ENCODE measurements at regions not wholly inside any gene's neighbourhood (a gene's known extent, or its start where the extent isn't known, plus 50 kb on each side); places are given as distances from the start of the nearest gene placed in this dataset.
A peak's percentile ranks its signal among the peaks of the same experiment; 100 is the strongest.

GRCh38 chr2:102967451-102967850, 205.6 kb downstream of the TMEM182 start:
- DNase-seq (ENCODE audit: low spot score): no peak

DNA sequence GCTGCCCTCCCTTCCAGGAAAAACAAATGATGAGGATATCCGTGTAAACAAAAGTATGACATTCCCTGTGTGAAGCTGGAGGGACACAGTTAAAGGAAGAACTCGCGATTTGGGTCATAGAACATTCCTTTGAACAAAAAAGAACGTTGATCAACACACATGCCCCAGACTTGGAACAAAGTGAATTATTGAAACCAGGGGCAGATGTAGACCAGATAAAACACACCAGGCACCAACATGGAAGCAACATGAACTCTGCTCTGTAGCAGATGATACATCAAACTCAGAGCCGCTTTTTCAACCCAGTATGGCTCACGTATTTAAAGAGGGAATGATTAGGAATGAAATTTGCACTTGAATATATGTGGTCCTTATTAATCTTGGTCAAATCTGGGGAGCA, 206.5 kb downstream of the TMEM182 start:
- DNase-seq (ENCODE audit: low spot score): no peak

DNA sequence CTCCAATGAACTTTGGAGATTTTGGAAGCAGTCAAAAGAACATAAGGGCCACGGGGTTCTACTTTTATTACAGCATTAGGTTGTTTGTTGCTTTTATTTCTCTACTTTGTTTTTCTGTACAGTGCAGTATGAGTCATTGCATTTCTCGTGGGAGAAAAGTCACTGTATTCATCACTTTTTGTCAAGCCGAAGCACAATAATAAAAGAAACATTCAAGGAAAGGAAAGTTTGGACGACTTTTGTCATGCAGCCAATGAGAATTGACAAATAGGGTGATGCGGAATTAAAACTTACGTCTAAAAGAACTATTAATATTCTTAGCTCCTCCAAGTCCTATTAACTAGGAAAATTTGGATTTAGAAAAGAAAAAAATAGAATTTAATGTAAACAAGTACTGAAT, 209.9 kb downstream of the TMEM182 start:
- no peak for DNase-seq (ENCODE audit: low spot score)

- peak; percentile 25 for DNase-seq (ENCODE audit: low spot score)
Measured at GRCh38 chr2:102975996-102976975, 214.5 kb downstream of the TMEM182 start.

DNA sequence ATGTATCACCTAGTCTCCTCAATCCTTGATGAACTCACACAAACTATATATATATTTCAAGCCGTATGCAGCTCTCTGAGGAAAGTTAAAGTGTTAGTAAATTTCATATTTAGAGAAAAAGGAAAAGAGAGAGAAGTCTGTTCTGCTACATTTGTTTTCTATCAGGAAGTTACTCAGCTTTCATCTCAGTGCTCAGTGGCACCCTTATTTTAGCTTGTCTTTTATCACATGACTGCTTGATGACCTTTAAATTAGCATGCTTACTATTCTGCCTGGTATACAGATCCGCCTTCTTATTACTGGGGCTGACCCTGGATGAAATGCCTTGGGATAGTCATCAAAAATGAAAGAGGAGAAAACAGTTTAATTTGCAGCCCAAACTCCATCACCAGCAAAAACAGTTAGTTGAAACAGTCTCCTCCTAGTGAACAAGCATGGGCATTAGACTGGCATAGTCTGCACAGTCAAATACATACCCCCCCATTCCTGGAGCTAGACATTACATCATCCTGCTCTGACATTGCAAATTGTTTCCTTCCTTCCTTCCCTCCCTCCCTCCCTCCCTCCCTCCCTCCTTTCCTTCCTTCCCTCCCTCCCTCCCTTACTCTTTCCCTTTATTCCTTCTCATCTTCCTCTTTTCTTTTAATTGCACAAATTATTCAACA, 215.7 kb downstream of the TMEM182 start:
- DNase-seq (ENCODE audit: low spot score): no peak

- no peak for DNase-seq (ENCODE audit: low spot score)
Measured at GRCh38 chr2:102978091-102978490, 216.3 kb downstream of the TMEM182 start.

GRCh38 chr2:102979429-102979828, 217.6 kb downstream of the TMEM182 start:
- DNase-seq (ENCODE audit: low spot score): no peak

DNA sequence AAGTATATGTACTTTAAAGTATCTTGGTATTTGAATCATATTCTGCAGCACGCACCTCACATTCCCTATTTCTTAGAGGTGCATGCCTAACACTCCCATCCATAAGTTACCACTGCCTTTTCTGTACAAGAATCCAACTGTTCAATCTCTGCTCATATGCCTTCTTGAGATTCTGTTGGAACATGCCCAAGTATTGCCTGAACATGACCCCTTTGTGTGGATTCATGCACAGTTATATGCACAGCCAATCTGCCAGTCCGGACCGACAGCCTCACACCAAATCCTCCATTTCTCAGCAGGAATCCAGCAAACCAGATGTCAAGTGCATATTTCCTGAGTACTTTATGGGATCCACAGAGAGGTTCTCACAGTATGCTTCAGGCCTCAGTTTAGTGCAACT, 222.0 kb downstream of the TMEM182 start:
- no peak for DNase-seq (ENCODE audit: low spot score)

DNA sequence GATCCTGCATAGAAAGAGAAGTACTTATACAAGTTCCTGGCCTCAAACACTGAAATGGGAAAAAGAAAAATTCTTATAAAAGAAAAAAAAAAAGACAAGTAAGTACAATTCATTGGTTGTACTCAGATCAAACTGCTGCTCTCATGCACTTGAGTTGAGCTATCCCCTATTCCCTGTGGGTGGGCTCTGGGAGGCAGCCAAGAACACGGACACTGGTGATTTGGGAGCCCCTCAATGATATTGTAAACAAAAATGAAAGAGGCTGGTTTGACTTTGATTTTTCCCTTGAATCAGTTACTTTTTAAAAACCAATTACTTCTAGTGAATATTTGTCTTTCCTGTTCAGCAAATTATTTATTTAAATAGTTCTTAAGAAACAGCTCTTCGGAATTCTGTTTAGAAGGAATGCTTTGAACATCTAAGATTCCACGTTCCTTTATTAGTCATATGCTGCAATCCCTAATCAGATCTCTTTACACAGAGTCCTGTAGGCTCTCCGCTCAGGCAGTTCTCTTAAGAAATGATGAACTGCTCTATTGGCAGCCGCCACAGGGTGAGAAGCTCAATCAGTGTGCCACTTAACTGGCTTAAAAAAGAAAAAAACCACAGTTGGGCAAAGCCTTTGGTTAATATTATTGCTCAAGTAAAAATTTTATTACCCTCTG, 225.1 kb downstream of the TMEM182 start:
- DNase-seq (ENCODE audit: low spot score): no peak

- DNase-seq (ENCODE audit: low spot score): no peak
Measured at GRCh38 chr2:102992607-102993006, 230.8 kb downstream of the TMEM182 start.

DNA sequence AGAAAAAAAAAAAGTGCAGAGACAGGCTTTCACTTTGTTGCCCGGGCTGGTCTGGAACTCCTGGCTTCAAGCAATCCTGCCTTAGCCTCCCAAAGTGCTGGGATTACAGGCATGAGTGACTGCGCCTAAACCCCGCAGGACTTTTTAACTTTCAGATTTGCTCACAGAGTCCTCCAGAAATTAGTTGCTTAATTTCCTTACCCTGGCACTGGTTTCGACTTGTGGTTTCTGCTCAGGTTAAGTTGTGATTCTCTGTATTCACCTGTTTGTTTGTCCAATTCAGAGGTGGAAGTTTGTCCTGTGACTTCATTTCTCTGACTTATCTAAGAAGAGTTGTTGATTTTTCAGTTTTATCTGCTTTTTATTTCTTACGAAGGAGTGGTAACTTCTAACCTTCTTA, 238.1 kb downstream of the TMEM182 start:
- no peak for DNase-seq (ENCODE audit: low spot score)

DNA sequence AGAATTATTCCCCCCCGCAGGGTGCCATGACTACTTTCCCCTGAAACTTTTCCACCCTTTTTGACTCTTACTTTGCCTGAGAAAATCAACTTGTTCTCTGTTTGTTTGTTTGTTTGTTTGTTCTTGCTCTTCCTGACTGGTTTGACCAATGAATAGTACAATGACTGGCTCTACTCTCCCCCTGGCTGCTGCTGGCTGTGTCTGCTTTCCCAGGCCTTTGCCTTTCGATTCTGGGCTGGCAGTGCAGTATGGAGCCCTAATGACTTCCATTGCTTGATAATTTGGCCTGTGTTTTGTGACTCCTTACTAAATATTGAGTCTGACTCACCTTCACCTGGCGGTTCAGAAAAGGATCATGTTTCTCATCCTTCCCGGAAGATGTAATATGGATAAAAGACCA, 241.1 kb downstream of the TMEM182 start:
- no peak for DNase-seq (ENCODE audit: low spot score)

DNA sequence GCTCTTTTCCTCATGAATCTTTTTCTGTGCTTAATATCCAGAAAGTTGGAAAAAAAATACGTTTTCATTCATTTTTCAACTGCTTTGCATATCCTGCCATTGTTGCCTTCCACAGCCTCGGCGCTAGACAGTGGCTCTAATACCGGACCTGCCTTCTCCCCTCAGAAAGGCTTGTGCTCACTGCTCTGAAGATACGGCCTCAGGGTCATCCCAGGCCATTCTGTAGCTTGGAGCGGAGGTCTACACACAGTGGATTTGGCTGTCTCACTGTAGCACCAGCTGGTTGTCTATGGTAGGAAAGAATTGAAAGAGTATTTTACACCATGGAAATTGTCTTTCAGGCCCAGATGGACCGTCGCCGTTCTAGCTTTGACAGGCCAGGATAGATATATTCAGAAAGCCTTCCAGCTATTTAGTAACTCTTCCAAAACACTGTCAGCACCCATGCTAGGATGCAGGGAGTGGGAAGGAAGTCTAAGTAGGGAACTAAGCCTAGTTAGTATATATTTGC, 242.0 kb downstream of the TMEM182 start:
- DNase-seq (ENCODE audit: low spot score): no peak

DNA sequence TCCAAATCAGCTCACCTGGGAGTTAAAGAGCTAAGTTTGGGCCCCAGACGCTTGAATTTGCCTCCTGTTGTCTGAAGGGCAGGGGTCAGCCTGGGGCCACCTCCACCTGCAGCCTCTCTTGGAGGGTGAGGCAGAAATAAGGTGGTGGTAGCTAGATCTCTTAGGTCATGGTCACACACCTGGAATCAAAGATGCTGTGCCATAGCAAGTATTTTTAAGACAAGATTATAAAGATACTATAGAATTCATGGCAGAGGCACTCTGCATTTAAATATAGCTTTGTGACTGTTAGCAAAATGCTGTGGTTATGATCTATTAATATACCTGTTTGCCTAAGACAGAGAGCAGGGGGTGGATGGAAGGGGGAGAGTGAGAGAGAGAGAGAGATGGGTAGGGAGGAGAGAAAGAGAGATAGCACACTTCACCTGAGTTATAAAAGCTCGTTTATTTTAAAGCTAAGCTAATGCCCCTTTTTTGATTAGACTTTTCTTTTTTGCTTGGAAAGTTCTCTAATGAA, 242.7 kb downstream of the TMEM182 start:
- no peak for DNase-seq (ENCODE audit: low spot score)

DNA sequence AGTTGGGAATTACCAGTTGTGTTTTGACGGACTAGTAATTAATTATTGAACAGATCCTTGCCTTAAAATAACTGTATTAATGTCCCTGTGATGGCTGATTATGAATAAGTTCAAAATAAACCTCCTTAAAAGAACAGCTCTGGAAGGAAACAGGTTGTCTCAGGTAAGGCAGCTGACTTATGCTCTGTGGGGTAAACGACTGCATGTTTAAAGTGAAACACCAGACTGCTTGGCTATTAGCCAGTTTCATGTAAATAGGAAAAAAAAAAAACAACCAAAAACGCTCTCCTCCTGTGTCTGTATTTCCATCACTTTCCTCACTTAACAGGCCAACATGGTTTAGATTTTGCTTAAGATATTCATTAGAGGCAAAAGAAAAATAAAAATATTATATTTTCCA, 243.6 kb downstream of the TMEM182 start:
- no peak for DNase-seq (ENCODE audit: low spot score)

GRCh38 chr2:103007086-103007485, 245.3 kb downstream of the TMEM182 start:
- no peak for DNase-seq (ENCODE audit: low spot score)

GRCh38 chr2:103008586-103008985, 246.8 kb downstream of the TMEM182 start:
- DNase-seq (ENCODE audit: low spot score): no peak

DNA sequence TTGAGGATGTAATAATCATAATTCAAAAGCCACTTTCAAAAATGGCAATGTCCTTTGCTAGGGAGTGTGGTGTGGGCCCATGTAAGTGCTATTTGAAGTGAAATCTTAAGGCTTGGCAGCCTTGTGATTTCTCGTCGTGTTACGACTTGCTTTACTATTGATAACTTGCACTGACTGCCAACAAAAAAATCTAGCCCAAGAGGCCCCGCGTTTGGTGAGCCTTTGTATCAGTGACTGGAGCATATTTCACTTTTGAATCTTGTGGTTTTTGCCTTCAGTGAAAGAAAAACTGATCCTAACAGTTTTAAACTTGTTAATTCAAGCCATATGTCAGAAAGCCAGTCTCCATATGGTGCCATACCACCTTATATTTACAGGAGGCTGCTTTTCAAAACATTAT, 248.0 kb downstream of the TMEM182 start:
- DNase-seq (ENCODE audit: low spot score): no peak

DNA sequence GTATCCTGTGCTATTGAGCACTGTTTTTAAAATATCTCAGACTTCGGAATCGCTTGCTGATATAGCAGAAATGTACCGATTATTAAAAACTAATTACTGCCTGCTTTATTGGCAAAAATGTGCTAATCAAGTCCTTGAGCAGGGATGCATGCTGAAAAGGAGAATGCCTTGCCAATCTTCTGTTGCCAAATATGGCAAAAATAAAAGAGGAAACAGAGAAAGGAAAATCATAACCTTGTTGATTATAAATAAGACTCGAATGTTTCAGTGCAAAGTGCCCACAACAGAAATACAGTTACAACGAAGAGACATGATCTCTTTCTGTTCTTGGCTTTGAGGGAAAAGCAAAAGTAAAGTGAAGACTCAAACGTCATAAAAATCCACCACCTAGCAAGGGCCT, 248.5 kb downstream of the TMEM182 start:
- DNase-seq (ENCODE audit: low spot score): no peak

GRCh38 chr2:103010751-103011150, 248.9 kb downstream of the TMEM182 start:
- no peak for DNase-seq (ENCODE audit: low spot score)

DNA sequence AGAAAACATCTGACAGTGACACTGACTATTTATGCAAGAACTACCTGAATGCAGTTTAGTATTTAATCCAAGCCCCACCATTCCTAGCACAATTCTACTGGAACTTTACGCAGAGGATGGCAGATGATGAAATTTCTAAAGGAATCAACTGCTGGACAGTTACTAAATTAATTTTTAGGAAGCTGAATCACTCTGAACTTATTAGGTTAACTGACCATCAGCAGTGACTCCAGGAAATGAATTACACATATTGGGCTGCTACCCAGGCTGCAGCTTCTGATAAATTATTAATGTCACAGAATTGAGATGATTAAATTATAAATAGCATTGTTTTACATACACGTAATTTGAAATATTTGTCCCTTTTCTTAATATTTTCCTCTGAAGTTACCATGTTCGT, 250.8 kb downstream of the TMEM182 start:
- no peak for DNase-seq (ENCODE audit: low spot score)

DNA sequence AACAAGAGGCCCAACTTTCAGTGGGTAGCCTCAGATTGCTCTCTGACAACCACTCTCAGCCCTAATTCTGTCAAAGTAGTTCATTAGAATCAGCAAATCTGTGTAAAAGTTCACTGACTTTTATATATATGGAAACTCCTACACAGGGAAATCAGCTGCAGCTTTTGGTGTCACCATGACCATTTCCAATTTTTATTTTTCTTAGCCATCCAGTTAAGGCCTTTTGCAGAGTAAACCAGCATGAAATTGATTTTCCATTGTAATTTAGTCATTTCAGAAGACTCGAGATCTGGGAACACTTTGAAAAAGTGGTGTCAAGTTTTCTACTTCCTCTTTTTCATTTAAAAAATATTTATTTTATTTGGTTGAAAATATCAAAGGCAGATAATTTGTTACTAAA, 263.2 kb downstream of the TMEM182 start:
- no peak for DNase-seq (ENCODE audit: low spot score)
